ENCODE measurements at regions not wholly inside any gene's neighbourhood (a gene's known extent, or its start where the extent isn't known, plus 50 kb on each side); places are given as distances from the start of the nearest gene placed in this dataset.

GRCh38 chr6:15829156-15829555 is 166.3 kb upstream of the DTNBP1 start:
- ATAC-seq (ENCODE audit: low FRiP score) (no peak), DNase-seq (ENCODE audit: low spot score) (no peak)
- TF ChIP-seq CTCF (IDR thresholded peaks at IDR 0.05) = no peak

GRCh38 chr6:15827496-15828255 is 164.8 kb upstream of the DTNBP1 start:
- ATAC-seq (ENCODE audit: low FRiP score) (no peak), DNase-seq (ENCODE audit: low spot score) (no peak)
- TF ChIP-seq CTCF (IDR thresholded peaks at IDR 0.05) = no peak

GRCh38 chr6:15826814-15827318 is 164.0 kb upstream of the DTNBP1 start:
- ATAC-seq (ENCODE audit: low FRiP score) = no peak
- TF ChIP-seq CTCF (IDR thresholded peaks at IDR 0.05) = no peak

GRCh38 chr6:15825332-15825930 is 162.6 kb upstream of the DTNBP1 start:
- no peak for TF ChIP-seq CTCF (IDR thresholded peaks at IDR 0.05)
- no peak for ATAC-seq (ENCODE audit: low FRiP score)
- DNase-seq (ENCODE audit: low spot score) = no peak

More at GRCh38 chr6:15826814-15827318, 164.0 kb upstream of the DTNBP1 start:
- no peak for DNase-seq (ENCODE audit: low spot score)

- ATAC-seq (ENCODE audit: low FRiP score) = no peak
- no peak for TF ChIP-seq CTCF (IDR thresholded peaks at IDR 0.05)
- no peak for DNase-seq (ENCODE audit: low spot score)
These were observed 162.0 kb upstream of the DTNBP1 start for GRCh38 chr6:15824811-15825210.

- TF ChIP-seq CTCF (IDR thresholded peaks at IDR 0.05) = no peak
- ATAC-seq (ENCODE audit: low FRiP score) (no peak), DNase-seq (ENCODE audit: low spot score) (no peak)
These were observed 161.1 kb upstream of the DTNBP1 start for GRCh38 chr6:15823838-15824414.
